Trophoblast cell (in vitro differentiated cells and primary cell): ENCODE measurements at regions not wholly inside any gene's neighbourhood (a gene's known extent, or its start where the extent isn't known, plus 50 kb on each side); places are given as distances from the start of the nearest gene placed in this dataset.

Source experiments
- DNase-seq, 2 donors: peaks; one replicate each; pipeline ENCODE4 v3.0.0-alpha.2; 2016
- H2AFZ ChIP-seq: 2 replicates; pipeline ENCODE4 v1.6.1; 2013; ENCODE audit warnings: low read length, moderate library complexity, mild to moderate bottlenecking; ENCODE audit not compliant: insufficient read depth, poor library complexity
- H2AK5ac ChIP-seq: 2 replicates; pipeline ENCODE4 v1.6.1; 2013; ENCODE audit warnings: mild to moderate bottlenecking, low read length
- H2BK120ac ChIP-seq: 2 replicates; pipeline ENCODE4 v1.6.1; 2013; ENCODE audit warnings: low read length, mild to moderate bottlenecking, moderate library complexity; ENCODE audit not compliant: insufficient read depth, poor library complexity
- H2BK12ac ChIP-seq: 2 replicates; pipeline ENCODE4 v1.6.1; 2013; ENCODE audit warnings: mild to moderate bottlenecking, low read length, moderate library complexity
- H2BK5ac ChIP-seq: 2 replicates; pipeline ENCODE4 v1.6.1; 2013; ENCODE audit warnings: low read length, low read depth, moderate library complexity, mild to moderate bottlenecking; ENCODE audit not compliant: poor library complexity
- H3K14ac ChIP-seq: 2 replicates; pipeline ENCODE4 v1.6.1; 2013; ENCODE audit warnings: mild to moderate bottlenecking, low read length
- H3K18ac ChIP-seq: 2 replicates; pipeline ENCODE4 v1.6.1; 2013; ENCODE audit warnings: mild to moderate bottlenecking, low read length
- H3K23ac ChIP-seq: 2 replicates; pipeline ENCODE4 v1.6.1; 2013; ENCODE audit warnings: low read length
- H3K27ac ChIP-seq: 2 replicates; pipeline ENCODE4 v1.5.1; 2013; ENCODE audit warnings: low read depth, mild to moderate bottlenecking, inconsistent platforms, low read length, moderate library complexity
- H3K27me3 ChIP-seq: 2 replicates; pipeline ENCODE4 v1.6.1; 2013; ENCODE audit warnings: inconsistent platforms, mild to moderate bottlenecking, low read length, moderate library complexity; ENCODE audit not compliant: insufficient read depth
- H3K36me3 ChIP-seq, 2 experiments: 1 replicate in 1 of 2; 2 replicates in 1 of 2; pipeline ENCODE4 v1.6.1; 2013; ENCODE audit warnings: low read length in 2 of 2, mild to moderate bottlenecking in 2 of 2, moderate library complexity in 1 of 2; ENCODE audit not compliant: insufficient read depth in 2 of 2, control insufficient read depth in 1 of 2
- H3K4ac ChIP-seq: 2 replicates; pipeline ENCODE4 v1.6.1; 2013; ENCODE audit warnings: low read depth, mild to moderate bottlenecking, low read length, moderate library complexity
- H3K4me1 ChIP-seq, 2 experiments: 1 replicate in 1 of 2; 2 replicates in 1 of 2; pipeline ENCODE4 v1.6.1; 2013; ENCODE audit warnings: low read length in 2 of 2, mild to moderate bottlenecking in 2 of 2, moderate library complexity in 1 of 2; ENCODE audit not compliant: insufficient read depth in 2 of 2, control insufficient read depth in 1 of 2
- H3K4me2 ChIP-seq: 2 replicates; pipeline ENCODE4 v1.6.1; 2013; ENCODE audit warnings: inconsistent platforms, mild to moderate bottlenecking, low read length, moderate library complexity
- H3K4me3 ChIP-seq: 2 replicates; pipeline ENCODE4 v1.5.1; 2013; ENCODE audit warnings: mild to moderate bottlenecking, low read depth, low read length, inconsistent platforms
- H3K79me1 ChIP-seq: one replicate; pipeline ENCODE4 v1.6.1; 2013; ENCODE audit warnings: low read length
- H3K79me2 ChIP-seq: 2 replicates; pipeline ENCODE4 v1.6.1; 2013; ENCODE audit warnings: low read length, mild to moderate bottlenecking; ENCODE audit not compliant: control insufficient read depth, insufficient read depth, poor library complexity
- H3K9ac ChIP-seq: 2 replicates; pipeline ENCODE4 v1.6.1; 2013; ENCODE audit warnings: mild to moderate bottlenecking, low read length
- H3K9me3 ChIP-seq: 2 replicates; pipeline ENCODE4 v1.6.1; 2013; ENCODE audit warnings: low read depth, mild to moderate bottlenecking, control low read depth, inconsistent platforms, low read length; ENCODE audit not compliant: insufficient read depth
- H4K12ac ChIP-seq: 2 replicates; pipeline ENCODE4 v1.6.1; 2013; ENCODE audit warnings: low read depth, mild to moderate bottlenecking, low read length, moderate library complexity
- H4K8ac ChIP-seq: 2 replicates; pipeline ENCODE4 v1.6.1; 2013; ENCODE audit warnings: low read depth, mild to moderate bottlenecking, low read length, moderate library complexity
- H4K91ac ChIP-seq: one replicate; pipeline ENCODE4 v1.6.1; 2013; ENCODE audit warnings: low read depth, mild to moderate bottlenecking, low read length, moderate library complexity
- WGBS: extraction: QIAGEN DNeasy Blood & Tissue Kit; methylation state at CpG from one replicate; pipeline ENCODE4 v1.1.7; 2013; ENCODE audit warnings: missing lambda C conversion rate; ENCODE audit not compliant: insufficient read length, insufficient coverage; ENCODE audit errors: extremely low coverage; 5-methylcytosine and 5-hydroxymethylcytosine counted together

- Histone ChIP-seq H4K91ac (no peak overlapping the region), H2BK5ac (no peak overlapping the region), H3K23ac (no peak overlapping the region), H3K27me3 (no peaks in the 10 kb centered on the region), H3K4me2 (no peak overlapping the region), H3K79me2 (no peaks in the 10 kb centered on the region), H4K12ac (no peak overlapping the region), H4K8ac (no peak overlapping the region), H2AK5ac (no peak overlapping the region), H3K4ac (no peak overlapping the region), H2AFZ (no peak overlapping the region), H3K4me1 (no peaks in the 10 kb centered on the region), H3K27ac (no peak overlapping the region), H2BK12ac (no peak overlapping the region), H3K9ac (no peak overlapping the region), H3K14ac (no peak overlapping the region), H3K4me3 (no peak overlapping the region), H3K79me1 (no peaks in the 10 kb centered on the region), H3K36me3 (no peaks in the 10 kb centered on the region), H3K9me3 (no peaks in the 10 kb centered on the region), H2BK120ac (no peak overlapping the region), H3K18ac (no peak overlapping the region)
- DNase-seq = no peak
- WGBS = no CpG with 5 or more reads among the region's 1 CpG
Observed at GRCh38 chr3:167109746-167110145, 270.4 kb downstream of the ZBBX start.

GRCh38 chr3:167106456-167106855 is 273.6 kb downstream of the ZBBX start:
- H3K9ac ChIP-seq = no peak overlapping the region
- H3K4me1 ChIP-seq = no peaks in the 10 kb centered on the region
- H3K18ac ChIP-seq = no peak overlapping the region
- H2BK5ac ChIP-seq = no peak overlapping the region
- H2AK5ac ChIP-seq = no peak overlapping the region
- H3K79me2 ChIP-seq = no peaks in the 10 kb centered on the region
- no peak overlapping the region for H2BK120ac ChIP-seq
- H3K27ac ChIP-seq = no peak overlapping the region
- H4K8ac ChIP-seq = no peak overlapping the region
- H3K4me3 ChIP-seq = no peak overlapping the region
- no peak overlapping the region for H3K14ac ChIP-seq
- no peak overlapping the region for H4K12ac ChIP-seq
- DNase-seq = no peak
- no peaks in the 10 kb centered on the region for H3K27me3 ChIP-seq
- H3K36me3 ChIP-seq = no peaks in the 10 kb centered on the region
- H3K4me2 ChIP-seq = no peak overlapping the region
- no peak overlapping the region for H4K91ac ChIP-seq
- H3K23ac ChIP-seq = no peak overlapping the region
- no peak overlapping the region for H2AFZ ChIP-seq
- H3K9me3 ChIP-seq = no peaks in the 10 kb centered on the region
- no peak overlapping the region for H3K4ac ChIP-seq
- no peaks in the 10 kb centered on the region for H3K79me1 ChIP-seq
- H2BK12ac ChIP-seq = no peak overlapping the region

- Histone ChIP-seq H3K23ac (no peak overlapping the region), H3K9me3 (no peaks in the 10 kb centered on the region), H2BK120ac (no peak overlapping the region), H3K36me3 (no peaks in the 10 kb centered on the region), H2BK12ac (no peak overlapping the region), H4K12ac (no peak overlapping the region), H3K27me3 (no peaks in the 10 kb centered on the region), H4K91ac (no peak overlapping the region), H4K8ac (no peak overlapping the region), H3K4me1 (no peaks in the 10 kb centered on the region), H3K14ac (no peak overlapping the region), H3K4ac (no peak overlapping the region), H3K27ac (no peak overlapping the region), H3K79me2 (no peaks in the 10 kb centered on the region), H3K18ac (no peak overlapping the region), H3K9ac (no peak overlapping the region), H3K4me2 (no peak overlapping the region), H2AK5ac (no peak overlapping the region), H3K79me1 (no peaks in the 10 kb centered on the region), H3K4me3 (no peak overlapping the region), H2AFZ (no peak overlapping the region), H2BK5ac (no peak overlapping the region)
- DNase-seq = no peak
- no CpG with 5 or more reads among the region's 1 CpG for WGBS
Observed at GRCh38 chr3:167102071-167102470, 278.0 kb downstream of the ZBBX start.

GRCh38 chr3:167100651-167101050 is 279.4 kb downstream of the ZBBX start:
- Histone ChIP-seq H3K23ac (no peak overlapping the region), H3K9me3 (no peaks in the 10 kb centered on the region), H3K27me3 (no peaks in the 10 kb centered on the region), H3K14ac (no peak overlapping the region), H3K4me2 (no peak overlapping the region), H3K27ac (no peak overlapping the region), H2BK5ac (no peak overlapping the region), H3K4me3 (no peak overlapping the region), H2BK120ac (no peak overlapping the region), H2AFZ (no peak overlapping the region), H4K8ac (no peak overlapping the region), H2AK5ac (no peak overlapping the region), H3K79me1 (no peaks in the 10 kb centered on the region), H3K36me3 (no peaks in the 10 kb centered on the region), H2BK12ac (no peak overlapping the region), H3K79me2 (no peaks in the 10 kb centered on the region), H4K91ac (no peak overlapping the region), H3K9ac (no peak overlapping the region), H3K4ac (no peak overlapping the region), H3K4me1 (no peaks in the 10 kb centered on the region), H4K12ac (no peak overlapping the region), H3K18ac (no peak overlapping the region)
- DNase-seq = no peak
- WGBS = no CpG with 5 or more reads among the region's 1 CpG

- H3K4ac ChIP-seq = no peak overlapping the region
- H2BK120ac ChIP-seq = no peak overlapping the region
- no peak overlapping the region for H4K8ac ChIP-seq
- H3K18ac ChIP-seq = no peak overlapping the region
- no CpG with 5 or more reads among the region's 2 CpGs for WGBS
- H3K36me3 ChIP-seq = no peaks in the 10 kb centered on the region
- no peaks in the 10 kb centered on the region for H3K9me3 ChIP-seq
- H3K4me2 ChIP-seq = no peak overlapping the region
- no peak for DNase-seq
- H3K27ac ChIP-seq = no peak overlapping the region
- no peak overlapping the region for H2AFZ ChIP-seq
- H3K79me1 ChIP-seq = no peaks in the 10 kb centered on the region
- no peaks in the 10 kb centered on the region for H3K27me3 ChIP-seq
- H3K4me3 ChIP-seq = no peak overlapping the region
- no peaks in the 10 kb centered on the region for H3K4me1 ChIP-seq
- no peak overlapping the region for H3K9ac ChIP-seq
- H3K79me2 ChIP-seq = no peaks in the 10 kb centered on the region
- H2AK5ac ChIP-seq = no peak overlapping the region
- H3K23ac ChIP-seq = no peak overlapping the region
- H3K14ac ChIP-seq = no peak overlapping the region
- no peak overlapping the region for H2BK12ac ChIP-seq
- no peak overlapping the region for H4K12ac ChIP-seq
- H2BK5ac ChIP-seq = no peak overlapping the region
- no peak overlapping the region for H4K91ac ChIP-seq
Observed at GRCh38 chr3:167100200-167100599, 279.9 kb downstream of the ZBBX start.
